GM21526 (cell line): ENCODE measurements at regions not wholly inside any gene's neighbourhood (a gene's known extent, or its start where the extent isn't known, plus 50 kb on each side); places are given as distances from the start of the nearest gene placed in this dataset.
"Not testable (repeated sequence)": the region's sequence is repeated elsewhere in the genome, so short reads cannot be mapped to it uniquely, and the experiment has no call there.

Experiments used
- ATAC-seq: cut with Tn5 transposase; IDR thresholded peaks from one replicate; pipeline ENCODE4 v1.9.1; 2021; ENCODE audit warnings: moderate library complexity; ENCODE audit not compliant: unreplicated experiment, low FRiP score

DNA sequence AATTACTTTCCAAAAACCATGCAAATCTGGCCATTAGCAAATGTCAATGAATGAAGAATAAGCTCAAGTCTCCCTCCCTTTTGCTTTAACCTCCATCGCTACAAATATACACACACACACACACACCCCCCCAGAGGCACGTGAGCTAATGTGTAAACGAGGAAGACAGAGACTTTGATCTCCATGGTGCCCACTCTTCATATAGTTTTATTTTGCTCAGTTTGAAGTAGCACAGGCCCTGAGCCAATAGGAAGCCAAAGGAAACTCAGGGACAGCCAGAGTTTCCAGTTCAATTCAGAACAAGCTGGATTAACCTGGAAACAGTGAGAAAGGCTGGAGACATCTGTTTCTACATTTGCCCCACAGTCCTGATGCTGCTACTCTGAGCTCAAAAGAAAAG, 248.4 kb upstream of the MEIS1 start:
- ATAC-seq, result no peak

DNA sequence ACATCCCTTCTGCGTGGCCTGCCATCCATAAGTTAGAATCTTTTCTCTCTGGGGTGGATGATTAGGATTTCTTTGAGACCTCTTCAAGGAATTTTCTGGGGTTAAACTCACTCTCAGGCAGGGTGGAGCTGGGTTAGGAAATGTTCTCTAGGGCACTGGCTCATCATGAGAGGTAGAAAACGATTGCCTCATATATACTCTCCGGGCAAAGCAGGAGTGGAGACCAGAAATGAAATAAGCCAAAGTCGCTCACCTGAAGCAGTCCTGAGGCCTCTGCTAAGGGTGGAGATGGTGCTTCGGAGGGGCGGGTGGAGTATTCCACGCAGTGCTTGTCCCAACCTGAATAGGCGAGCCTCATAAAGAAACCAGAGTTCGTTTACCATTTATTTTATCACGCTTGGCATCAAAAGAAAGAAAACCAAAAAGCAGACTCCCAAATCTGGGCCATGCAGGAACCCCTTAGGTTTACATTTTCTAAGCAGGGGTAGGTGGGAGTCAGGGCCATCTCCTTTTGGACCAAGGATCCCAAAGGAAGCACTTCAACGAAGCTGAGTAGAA, 249.3 kb upstream of the MEIS1 start:
- no peak for ATAC-seq

DNA sequence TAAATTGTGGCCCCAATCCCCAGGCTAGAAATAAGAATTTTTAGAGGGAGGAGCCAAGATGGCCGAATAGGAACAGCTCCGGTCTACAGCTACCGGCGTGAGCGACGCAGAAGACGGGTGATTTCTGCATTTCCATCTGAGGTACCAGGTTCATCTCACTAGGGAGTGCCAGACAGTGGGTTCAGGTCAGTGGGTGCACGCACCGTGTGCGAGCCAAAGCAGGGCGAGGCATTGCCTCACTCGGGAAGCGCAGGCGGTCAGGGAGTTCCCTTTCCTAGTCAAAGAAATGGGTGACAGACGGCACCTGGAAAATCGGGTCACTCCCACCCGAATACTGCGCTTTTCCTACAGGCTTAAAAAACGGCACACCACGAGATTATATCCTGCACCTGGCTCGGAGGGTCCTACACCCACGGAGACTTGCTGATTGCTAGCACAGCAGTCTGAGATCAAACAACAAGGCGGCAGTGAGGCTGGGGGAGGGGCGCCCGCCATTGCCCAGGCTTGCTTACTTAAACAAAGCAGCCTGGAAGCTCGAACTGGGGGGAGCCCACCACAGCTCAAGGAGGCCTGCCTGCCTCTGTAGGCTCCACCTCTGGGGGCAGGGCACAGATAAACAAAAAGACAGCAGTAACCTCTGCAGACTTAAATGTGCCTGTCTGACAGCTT, 257.7 kb upstream of the MEIS1 start:
- ATAC-seq, result not testable (repeated sequence)

GRCh38 chr2:66174491-66174890, 260.4 kb upstream of the MEIS1 start:
- no peak for ATAC-seq

DNA sequence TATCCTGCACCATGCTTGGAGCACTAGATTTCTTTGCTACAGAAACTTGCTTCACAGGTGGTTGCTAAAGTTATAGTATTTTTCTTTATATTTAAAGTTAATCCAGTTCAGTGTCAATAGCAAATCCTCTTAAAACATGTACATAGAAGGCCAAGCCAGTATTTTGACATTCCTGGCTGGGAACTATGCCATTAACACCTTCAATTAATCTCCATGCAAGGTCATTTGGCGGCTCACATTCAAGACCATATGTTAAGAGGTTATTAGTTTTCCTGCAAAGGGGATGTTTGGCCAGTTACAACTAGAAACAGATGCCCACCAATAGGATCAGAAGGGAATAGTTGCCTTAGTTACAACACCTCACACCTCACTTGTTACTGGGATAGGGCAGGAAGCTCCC, 261.3 kb upstream of the MEIS1 start:
- no peak for ATAC-seq

DNA sequence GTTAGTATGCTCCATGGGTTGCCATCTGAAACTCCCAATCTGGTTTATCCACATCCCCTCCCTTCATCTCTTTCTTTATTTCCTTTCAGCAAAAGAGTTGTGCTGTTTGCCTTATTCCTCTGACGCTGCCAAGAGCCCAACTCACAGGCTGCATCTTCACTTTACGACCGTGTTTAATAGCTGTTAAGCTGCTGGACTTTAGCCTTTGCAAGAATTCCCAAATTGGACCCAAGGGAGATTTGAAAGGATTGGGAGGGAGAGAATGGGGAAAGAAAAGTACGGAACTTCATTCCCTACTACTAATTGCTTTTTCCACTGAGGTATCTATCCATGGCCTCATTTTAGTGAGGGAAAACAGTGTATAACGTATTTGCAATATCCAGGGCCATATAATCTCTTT, 263.4 kb upstream of the MEIS1 start:
- no peak for ATAC-seq

- no peak for ATAC-seq
These were observed 264.1 kb upstream of the MEIS1 start for GRCh38 chr2:66170744-66171330.

- ATAC-seq, result no peak
These were observed 265.8 kb upstream of the MEIS1 start for GRCh38 chr2:66169076-66169475.

- ATAC-seq, result no peak
These were observed 270.5 kb upstream of the MEIS1 start for GRCh38 chr2:66164470-66164869.

DNA sequence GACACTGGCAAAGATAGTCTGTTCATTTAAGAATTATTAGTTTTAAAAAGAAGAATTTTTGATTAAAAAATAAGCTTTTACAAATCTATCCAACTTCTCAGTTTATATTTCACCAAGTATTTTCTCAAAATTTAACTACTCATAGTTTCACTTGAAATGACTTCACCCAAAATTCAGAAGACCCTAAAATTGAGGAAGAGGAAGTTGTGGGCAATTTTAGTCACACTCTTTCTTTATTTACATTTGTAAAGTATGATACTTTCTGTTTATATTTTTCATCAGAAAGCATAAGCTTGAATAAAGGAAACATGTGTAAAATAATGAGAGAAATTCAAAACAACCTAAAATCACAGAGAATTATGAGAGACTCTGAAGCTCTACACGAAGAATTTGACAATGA, 278.8 kb upstream of the MEIS1 start:
- ATAC-seq, result no peak

DNA sequence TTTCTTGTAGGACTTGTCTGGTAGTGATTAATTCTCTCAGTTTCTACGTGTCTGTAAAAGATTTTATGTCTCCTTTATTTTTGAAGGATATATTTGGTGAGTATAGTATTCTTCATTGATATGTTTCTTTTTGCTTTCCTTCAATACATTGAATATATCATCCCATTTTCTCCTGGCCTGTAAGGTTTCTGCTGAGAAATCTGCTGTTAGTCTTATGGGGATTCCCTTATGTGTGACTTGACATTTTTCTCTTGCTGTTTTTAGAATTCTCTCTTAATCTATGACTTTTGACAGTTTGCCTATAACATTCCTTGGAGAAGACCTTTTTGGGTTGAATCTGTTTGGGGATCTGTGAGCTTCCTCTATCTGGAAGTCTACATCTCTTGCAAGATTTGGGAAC, 281.0 kb upstream of the MEIS1 start:
- ATAC-seq, result no peak

- no peak for ATAC-seq
These were observed 289.4 kb upstream of the MEIS1 start for GRCh38 chr2:66145490-66145889.

DNA sequence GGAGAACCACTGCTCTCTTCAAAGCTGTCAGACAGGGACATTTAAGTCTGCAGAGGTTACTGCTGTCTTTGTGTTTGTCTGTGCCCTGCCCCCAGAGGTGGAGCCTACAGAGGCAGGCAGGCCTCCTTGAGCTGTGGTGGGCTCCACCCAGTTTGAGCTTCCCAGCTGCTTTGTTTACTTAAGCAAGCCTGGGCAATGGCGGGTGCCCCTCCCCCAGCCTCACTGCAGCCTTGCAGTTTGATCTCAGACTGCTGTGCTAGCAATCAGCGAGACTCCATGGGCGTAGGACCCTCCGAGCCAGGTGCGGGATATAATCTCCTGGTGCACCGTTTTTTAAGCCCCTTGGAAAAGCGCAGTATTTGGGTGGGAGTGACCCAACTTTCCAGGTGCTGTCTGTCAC, 290.6 kb upstream of the MEIS1 start:
- ATAC-seq, result not testable (repeated sequence)

DNA sequence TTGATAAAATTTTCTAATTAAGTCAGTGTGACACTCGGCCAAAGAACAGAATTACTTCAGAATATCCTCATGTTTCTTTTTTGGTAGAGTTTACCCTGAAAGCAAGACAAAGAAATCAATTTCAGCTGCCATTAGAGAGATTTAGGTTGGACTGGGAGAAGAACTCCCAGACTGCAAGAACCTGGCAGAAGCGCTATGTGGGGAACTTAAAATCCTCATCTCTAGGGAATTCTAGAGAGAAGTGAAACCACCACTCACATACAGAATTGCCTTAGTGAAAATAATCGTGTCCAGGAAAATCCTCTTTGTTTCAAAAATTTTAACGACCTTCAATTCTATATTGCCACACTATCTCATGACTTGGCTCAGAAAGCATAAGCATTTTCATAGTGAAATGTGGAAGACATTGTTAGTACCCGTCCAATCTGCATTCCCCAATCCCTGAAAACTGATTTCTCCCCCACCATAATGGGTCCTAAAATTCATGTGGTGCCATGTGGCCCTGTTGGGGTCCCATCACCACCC, 297.3 kb upstream of the MEIS1 start:
- no peak for ATAC-seq

GRCh38 chr2:66134138-66134701, 300.7 kb upstream of the MEIS1 start:
- no peak for ATAC-seq

GRCh38 chr2:66127656-66128055, 307.3 kb upstream of the MEIS1 start:
- ATAC-seq, result no peak

DNA sequence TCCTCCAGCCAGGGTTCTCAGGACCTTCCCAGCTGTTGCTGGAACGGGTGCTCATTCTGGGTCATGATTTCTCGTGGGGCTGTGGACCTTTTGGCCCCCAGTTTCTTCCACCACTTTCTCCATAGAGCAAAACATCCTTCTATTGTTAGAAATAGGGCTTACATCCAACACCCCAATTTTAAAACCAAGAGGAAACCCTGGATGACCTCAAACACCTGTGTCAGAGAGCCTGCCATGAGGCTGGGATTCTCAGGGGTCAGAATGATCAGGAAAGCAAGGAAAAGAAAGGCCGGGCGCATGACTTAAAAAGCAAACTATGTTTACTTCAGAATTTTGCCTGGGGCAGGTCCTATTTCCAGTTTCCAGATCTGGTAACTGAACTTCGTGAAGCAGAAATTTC, 307.9 kb upstream of the MEIS1 start:
- ATAC-seq, result no peak

- ATAC-seq, result no peak
These were observed 309.0 kb upstream of the MEIS1 start for GRCh38 chr2:66125951-66126350.

- ATAC-seq, result no peak
These were observed 312.4 kb upstream of the MEIS1 start for GRCh38 chr2:66122516-66122915.

- ATAC-seq, result no peak
These were observed 313.0 kb upstream of the MEIS1 start for GRCh38 chr2:66121946-66122345.

DNA sequence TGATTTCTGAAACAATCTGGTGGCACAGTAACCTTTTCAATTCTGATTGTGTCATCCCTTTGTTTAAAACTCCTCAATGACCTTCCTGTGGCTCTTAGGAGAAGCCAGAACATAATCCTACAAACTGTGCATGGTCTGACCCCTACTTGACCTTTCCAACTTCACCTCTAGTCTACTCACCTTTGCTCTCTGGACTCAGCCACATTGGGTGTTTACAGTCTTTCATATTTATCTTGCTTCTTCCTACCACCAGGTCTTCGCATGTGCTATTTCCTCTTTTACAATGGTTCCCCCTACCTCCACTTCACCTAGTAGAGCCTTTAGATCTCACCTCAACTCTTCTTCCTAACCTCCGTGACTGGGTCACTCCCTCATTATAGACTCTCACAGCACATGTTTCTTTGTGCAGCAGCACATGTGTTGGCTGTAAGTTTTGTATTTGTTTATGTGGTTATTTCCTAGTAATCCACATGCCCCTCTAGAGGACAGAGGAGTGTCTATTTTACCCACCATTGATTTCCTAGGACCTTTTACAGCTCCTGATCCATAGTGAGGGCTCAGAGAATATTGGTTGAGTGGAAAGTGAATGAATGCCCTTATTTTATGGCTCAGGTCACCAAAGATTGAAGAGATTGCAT, 320.8 kb upstream of the MEIS1 start:
- ATAC-seq, result no peak
